ENCODE measurements at regions not wholly inside any gene's neighbourhood (a gene's known extent, or its start where the extent isn't known, plus 50 kb on each side); places are given as distances from the start of the nearest gene placed in this dataset.

DNA sequence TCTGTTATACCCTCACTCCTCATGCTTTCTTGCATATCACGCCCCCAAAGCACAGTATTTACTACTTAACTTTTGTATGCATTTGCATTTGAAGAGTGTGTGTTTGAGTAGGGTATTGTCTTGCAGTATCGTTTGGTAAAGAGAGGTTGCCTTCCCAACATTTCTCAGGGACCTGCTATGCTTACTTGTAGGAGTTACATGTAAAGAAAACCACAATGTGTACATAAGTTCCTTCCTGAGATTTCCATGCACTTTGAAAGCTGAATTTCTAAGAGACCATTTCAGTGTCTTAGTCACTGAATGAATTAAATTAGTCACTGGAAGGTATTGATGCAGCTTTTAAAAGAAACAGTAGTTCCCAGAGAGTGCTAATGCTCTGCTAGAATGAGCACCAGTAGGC is 159.3 kb upstream of the LAMA2 start:
- H3K27ac ChIP-seq = no peak overlapping the region
- ATAC-seq = no peak
- no peaks in the 10 kb centered on the region for H3K4me1 ChIP-seq
- H3K27me3 ChIP-seq (ENCODE audit: insufficient read depth in 3 of 3, low read length in 2 of 3) = no peaks in the 10 kb centered on the region
- H3K9me3 ChIP-seq = no peaks in the 10 kb centered on the region
- 32 to 49% (median 46%) methylated on average over 2 of the region's 2 CpGs for WGBS, 3 donors
- intact Hi-C loops (cut with DNase I) = loop anchor here in 1 of 2 donors (10.0 kb wide), 3 partner anchors 531 to 979 kb away; no protein-coding TSS in a partner anchor
- no peak for DNase-seq
- no peaks in the 10 kb centered on the region for H3K36me3 ChIP-seq (ENCODE audit: insufficient read depth in 1 of 2, low read depth in 1 of 2)
- TF ChIP-seq, protein P1, sequence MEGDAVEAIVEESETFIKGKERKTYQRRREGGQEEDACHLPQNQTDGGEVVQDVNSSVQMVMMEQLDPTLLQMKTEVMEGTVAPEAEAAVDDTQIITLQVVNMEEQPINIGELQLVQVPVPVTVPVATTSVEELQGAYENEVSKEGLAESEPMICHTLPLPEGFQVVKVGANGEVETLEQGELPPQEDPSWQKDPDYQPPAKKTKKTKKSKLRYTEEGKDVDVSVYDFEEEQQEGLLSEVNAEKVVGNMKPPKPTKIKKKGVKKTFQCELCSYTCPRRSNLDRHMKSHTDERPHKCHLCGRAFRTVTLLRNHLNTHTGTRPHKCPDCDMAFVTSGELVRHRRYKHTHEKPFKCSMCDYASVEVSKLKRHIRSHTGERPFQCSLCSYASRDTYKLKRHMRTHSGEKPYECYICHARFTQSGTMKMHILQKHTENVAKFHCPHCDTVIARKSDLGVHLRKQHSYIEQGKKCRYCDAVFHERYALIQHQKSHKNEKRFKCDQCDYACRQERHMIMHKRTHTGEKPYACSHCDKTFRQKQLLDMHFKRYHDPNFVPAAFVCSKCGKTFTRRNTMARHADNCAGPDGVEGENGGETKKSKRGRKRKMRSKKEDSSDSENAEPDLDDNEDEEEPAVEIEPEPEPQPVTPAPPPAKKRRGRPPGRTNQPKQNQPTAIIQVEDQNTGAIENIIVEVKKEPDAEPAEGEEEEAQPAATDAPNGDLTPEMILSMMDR (IDR thresholded peaks at IDR 0.05) = no peak
- H3K4me3 ChIP-seq = no peak overlapping the region

DNA sequence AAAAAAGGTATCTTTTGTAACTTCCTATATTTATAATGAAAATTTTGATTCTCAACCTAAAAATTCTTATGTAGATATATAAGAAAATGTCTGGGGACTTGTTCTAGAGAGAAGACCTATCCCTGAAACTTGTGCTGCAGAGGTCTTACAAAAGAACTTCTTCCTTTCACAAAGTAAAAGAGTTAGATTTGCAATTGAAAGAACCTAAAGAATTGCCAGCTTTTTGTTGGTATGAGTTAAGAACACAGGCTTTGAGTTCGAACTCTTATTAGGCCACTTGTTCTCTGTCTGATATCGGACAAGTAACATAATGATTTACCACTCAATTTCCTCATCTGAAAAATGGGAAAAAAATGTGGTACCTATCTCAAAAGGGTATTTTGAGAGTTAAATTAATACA is 162.0 kb upstream of the LAMA2 start:
- 73 to 76% (median 74%) methylated on average over 2 of the region's 2 CpGs for WGBS, 3 donors
- TF ChIP-seq, protein P1 (IDR thresholded peaks at IDR 0.05) = no peak
- DNase-seq (no peak), ATAC-seq (no peak)
- intact Hi-C loops (cut with DNase I) = loop anchor here in 1 of 2 donors (10.0 kb wide), 3 partner anchors 534 to 976 kb away; no protein-coding TSS in a partner anchor
- no peaks in the 10 kb centered on the region for H3K36me3 ChIP-seq (ENCODE audit: insufficient read depth in 1 of 2, low read depth in 1 of 2)
- no peak overlapping the region for H3K4me3 ChIP-seq
- no peaks in the 10 kb centered on the region for H3K27me3 ChIP-seq (ENCODE audit: insufficient read depth in 3 of 3, low read length in 2 of 3)
- no peaks in the 10 kb centered on the region for H3K9me3 ChIP-seq
- H3K4me1 ChIP-seq = no peaks in the 10 kb centered on the region
- H3K27ac ChIP-seq = no peak overlapping the region

DNA sequence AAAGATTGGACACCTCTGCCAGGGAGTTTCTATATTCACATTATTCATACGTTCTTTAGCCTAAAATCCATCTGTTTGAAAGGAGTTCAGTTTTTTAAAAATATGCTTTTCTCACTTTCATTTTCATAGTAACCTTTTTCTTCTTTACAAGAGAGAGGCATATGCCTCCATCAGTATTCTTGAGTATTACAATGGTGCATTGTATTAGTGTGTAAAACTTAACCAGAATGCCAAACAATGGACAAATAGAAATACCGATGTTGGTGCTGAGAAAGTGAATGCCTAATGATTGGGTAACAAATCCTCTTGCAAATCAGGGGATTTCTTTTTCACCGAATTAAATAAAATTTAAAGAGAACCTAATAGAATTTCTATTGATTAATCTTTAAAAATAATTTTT is 163.2 kb upstream of the LAMA2 start:
- ATAC-seq (no peak), DNase-seq (no peak)
- TF ChIP-seq, protein P1 (IDR thresholded peaks at IDR 0.05) = no peak
- Histone ChIP-seq H3K9me3 (no peaks in the 10 kb centered on the region), H3K36me3 (ENCODE audit: insufficient read depth in 1 of 2, low read depth in 1 of 2) (no peaks in the 10 kb centered on the region), H3K4me1 (no peaks in the 10 kb centered on the region), H3K27ac (no peak overlapping the region), H3K4me3 (no peak overlapping the region), H3K27me3 (ENCODE audit: insufficient read depth in 3 of 3, low read length in 2 of 3) (no peaks in the 10 kb centered on the region)
- 63 to 78% (median 70%) methylated on average over 3 of the region's 3 CpGs for WGBS, 3 donors
- intact Hi-C loops (cut with DNase I) = loop anchor here in 1 of 2 donors (10.0 kb wide), 3 partner anchors 535 to 975 kb away; no protein-coding TSS in a partner anchor

GRCh38 chr6:128713461-128713860 is 169.5 kb upstream of the LAMA2 start:
- no peak for DNase-seq
- intact Hi-C loops (cut with DNase I) = no loop called here
- Histone ChIP-seq H3K27ac (no peak overlapping the region), H3K4me1 (no peaks in the 10 kb centered on the region), H3K27me3 (ENCODE audit: insufficient read depth in 3 of 3, low read length in 2 of 3) (no peaks in the 10 kb centered on the region), H3K4me3 (no peak overlapping the region), H3K36me3 (ENCODE audit: insufficient read depth in 1 of 2, low read depth in 1 of 2) (no peaks in the 10 kb centered on the region), H3K9me3 (no peaks in the 10 kb centered on the region)
- TF ChIP-seq, protein P1 (IDR thresholded peaks at IDR 0.05) = no peak
- ATAC-seq = no peak
- 60 to 84% (median 61%) methylated on average over 2 of the region's 2 CpGs for WGBS, 3 donors

GRCh38 chr6:128712898-128713297 is 170.0 kb upstream of the LAMA2 start:
- 33 to 37% (median 35%) methylated on average over 1 of the region's 1 CpG for WGBS, 3 donors
- ATAC-seq (no peak), DNase-seq (no peak)
- TF ChIP-seq, protein P1 (IDR thresholded peaks at IDR 0.05) = no peak
- Histone ChIP-seq H3K4me3 (no peak overlapping the region), H3K4me1 (no peaks in the 10 kb centered on the region), H3K27ac (no peak overlapping the region), H3K27me3 (ENCODE audit: insufficient read depth in 3 of 3, low read length in 2 of 3) (no peaks in the 10 kb centered on the region), H3K36me3 (ENCODE audit: insufficient read depth in 1 of 2, low read depth in 1 of 2) (no peaks in the 10 kb centered on the region), H3K9me3 (no peaks in the 10 kb centered on the region)
- intact Hi-C loops (cut with DNase I) = no loop called here
